ENCODE measurements at regions not wholly inside any gene's neighbourhood (a gene's known extent, or its start where the extent isn't known, plus 50 kb on each side); places are given as distances from the start of the nearest gene placed in this dataset.

DNA sequence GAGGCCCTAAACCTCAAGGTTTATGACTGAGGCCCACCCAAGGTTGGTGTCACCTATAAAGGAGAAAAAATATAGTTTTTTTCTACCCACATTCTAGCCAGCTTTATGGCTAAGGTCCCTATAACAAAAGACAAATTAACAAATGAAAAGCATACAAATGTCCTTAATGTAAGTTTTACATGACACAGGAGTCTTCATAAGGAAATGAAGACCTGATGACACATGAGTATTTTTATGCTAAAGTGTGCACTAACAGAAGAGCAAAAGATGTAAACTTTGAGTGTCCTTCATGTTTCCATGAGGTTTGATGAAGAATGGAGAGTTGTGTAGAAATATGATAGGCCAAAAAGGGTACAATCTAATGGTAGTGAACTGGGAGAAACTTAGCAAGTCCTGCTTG is 114.7 kb upstream of the INTU start:
- no peak for TF ChIP-seq POLR2A (IDR thresholded peaks at IDR 0.05)
- TF ChIP-seq, protein P1, sequence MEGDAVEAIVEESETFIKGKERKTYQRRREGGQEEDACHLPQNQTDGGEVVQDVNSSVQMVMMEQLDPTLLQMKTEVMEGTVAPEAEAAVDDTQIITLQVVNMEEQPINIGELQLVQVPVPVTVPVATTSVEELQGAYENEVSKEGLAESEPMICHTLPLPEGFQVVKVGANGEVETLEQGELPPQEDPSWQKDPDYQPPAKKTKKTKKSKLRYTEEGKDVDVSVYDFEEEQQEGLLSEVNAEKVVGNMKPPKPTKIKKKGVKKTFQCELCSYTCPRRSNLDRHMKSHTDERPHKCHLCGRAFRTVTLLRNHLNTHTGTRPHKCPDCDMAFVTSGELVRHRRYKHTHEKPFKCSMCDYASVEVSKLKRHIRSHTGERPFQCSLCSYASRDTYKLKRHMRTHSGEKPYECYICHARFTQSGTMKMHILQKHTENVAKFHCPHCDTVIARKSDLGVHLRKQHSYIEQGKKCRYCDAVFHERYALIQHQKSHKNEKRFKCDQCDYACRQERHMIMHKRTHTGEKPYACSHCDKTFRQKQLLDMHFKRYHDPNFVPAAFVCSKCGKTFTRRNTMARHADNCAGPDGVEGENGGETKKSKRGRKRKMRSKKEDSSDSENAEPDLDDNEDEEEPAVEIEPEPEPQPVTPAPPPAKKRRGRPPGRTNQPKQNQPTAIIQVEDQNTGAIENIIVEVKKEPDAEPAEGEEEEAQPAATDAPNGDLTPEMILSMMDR (IDR thresholded peaks at IDR 0.05): no peak
